ENCODE measurements at regions not wholly inside any gene's neighbourhood (a gene's known extent, or its start where the extent isn't known, plus 50 kb on each side); places are given as distances from the start of the nearest gene placed in this dataset.
"Not testable (repeated sequence)": the region's sequence is repeated elsewhere in the genome, so short reads cannot be mapped to it uniquely, and the experiment has no call there.

DNA sequence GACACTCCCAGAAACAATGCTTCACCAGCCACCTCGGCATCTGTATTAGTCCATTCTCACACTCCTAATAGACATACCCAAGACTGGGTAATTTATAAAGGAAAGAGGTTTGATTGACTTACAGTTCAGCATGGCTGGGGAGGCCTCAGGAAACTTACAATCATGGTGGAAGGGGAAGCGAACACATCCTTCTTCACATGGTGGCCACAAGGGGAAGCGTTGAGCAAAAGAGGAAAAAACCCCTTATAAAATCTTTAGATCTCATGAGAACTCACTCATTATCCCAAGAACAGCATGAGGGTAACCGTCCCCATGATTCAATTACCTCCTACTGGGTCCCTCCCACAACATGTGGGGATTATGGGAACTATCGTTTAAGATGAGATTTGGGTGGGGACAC, 140.9 kb downstream of the LIG4 start:
- DNase-seq, result not testable (repeated sequence)

DNA sequence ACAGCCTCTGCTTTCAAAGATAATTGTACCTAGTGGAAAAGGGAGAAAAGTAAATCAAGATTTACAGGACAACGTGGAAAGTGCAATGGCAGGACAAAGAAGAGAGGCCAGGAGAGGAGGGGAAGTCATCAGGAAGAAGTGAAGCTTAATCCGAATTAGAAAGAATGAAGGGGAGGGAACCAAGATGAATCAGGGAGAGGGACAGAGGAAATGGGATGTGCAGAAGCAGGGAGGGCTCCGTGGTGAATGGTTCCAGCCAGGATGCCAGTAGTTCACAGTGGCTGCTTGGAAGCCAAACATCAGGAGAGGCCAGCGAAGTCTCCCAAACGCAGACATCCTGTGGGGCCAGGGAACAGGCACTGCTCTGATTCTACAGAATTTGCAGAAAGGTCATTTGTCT, 144.4 kb downstream of the LIG4 start:
- no peak for DNase-seq

DNA sequence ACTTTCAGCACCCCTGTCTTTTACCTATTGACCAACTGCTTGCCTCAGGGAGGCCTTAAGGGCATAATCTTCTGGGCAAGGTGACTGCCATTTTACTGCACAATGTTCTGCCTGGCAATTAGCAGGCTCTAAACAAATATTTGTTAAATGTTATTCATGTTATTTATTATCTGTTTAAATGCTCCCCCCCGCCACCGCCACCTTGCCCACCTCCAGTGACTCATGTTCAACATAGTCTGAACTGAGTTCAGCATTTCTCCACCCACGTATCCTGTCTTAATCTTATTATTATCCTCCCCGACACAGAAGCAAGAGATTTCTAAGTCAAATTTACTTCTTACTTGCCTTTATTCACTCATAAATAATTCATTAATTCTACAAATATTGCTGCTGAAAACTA, 144.8 kb downstream of the LIG4 start:
- DNase-seq, result no peak

DNA sequence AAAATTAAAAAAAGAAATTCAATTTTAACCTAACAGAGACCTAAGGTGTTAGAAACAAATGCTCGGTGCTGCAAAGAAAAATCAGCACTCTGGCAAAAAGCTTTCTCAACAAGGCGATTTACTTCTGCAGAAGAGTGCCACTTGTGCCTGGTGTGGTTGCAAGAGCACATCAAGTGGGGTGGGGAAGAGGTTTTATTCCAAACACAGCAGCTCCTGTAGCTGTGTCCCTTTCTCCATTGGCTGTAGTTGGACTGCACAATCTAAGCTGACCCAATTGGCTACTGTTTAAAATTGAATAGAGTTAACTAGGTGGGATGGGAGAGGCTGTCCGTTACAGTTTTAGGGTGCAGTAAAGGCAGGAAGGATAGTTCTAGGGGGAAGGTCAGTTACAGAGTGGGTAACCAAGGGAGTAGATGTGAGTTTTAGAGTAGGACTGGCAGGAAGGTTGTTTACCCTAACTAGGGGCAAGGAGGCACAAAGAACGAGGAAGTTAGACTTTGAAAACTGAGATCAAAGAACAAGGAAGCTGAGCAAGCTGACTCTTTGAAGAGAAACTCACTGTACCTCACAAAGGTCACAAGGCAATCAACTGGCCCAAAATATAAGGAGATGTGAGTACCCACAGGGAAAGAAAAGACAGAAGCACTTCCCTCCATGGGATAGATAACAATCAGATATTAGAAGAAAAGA, 145.7 kb downstream of the LIG4 start:
- no peak for DNase-seq

DNA sequence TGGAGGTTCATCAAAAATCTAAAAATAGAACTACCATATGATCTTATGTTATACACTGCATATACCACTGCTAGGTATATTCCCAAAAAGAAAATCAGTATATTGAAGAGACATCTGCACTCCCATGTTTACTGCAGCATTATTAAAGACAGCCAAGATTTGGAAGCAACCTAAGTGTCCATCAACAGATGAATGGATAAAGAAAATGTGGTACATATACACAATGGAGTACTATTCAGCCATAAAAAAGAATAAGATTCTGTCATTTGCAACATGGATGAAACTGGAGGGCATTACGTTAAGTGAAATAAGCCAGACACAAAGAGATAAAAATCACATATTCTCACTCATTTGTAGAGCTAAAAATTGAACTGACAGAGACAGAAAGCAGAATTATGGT, 151.0 kb downstream of the LIG4 start:
- not testable (repeated sequence) for DNase-seq

DNA sequence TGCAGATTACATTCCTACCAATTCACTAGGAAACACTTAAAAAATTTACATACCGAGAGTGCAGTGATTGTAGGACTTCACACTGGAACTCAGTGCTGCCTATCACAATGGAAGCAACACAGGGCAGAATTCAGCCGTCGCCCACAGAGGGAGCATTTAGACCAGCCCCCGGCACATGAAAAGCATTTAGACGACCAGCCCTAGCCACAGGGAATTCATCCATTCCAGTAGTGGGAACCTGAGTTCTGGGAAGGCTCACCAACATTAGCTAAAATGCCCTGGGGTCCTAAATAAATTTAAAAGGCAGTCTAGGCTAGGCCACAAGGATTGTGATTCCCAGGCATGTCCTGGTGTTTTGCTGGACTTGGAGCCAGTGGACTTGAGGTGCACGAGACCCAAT, 155.2 kb downstream of the LIG4 start:
- DNase-seq, result no peak

DNA sequence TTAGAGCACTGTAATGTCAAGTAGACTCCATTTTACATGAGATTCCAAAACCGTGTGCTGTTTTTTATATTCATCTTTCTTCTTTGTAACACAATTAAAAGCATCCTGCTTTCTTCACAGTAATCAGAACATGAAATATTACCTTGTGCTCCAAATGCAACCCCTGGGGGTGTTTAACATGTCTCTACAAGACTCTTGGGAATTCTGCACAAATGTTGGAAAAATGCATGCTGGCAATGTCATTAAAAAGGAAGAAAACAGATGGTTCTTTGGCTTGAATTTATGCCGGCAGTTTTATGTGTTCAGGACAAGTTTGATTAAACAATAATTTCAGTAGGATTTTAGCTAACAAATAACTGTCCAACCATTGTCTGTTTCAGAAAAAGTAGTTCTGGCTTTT, 159.1 kb downstream of the LIG4 start:
- DNase-seq, result no peak

DNA sequence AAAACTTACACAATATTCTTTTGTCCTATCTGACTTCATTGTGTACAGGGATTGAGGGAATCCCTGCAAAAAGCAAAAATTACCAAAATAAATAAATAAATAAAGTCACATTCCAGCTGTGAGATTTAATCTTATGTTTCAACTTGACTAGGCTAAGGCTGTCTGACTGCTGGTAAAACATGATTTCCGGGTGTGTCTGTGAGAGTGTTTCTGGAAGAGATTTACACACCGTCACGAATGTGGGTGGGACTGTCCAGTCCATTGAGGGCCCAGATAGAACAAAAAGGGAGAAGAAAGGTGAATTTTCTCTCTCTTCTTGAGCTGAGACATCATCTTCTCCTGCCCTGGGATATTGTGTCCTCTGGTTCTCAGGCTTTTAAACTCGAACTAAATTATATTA, 166.1 kb downstream of the LIG4 start:
- DNase-seq, result no peak

DNA sequence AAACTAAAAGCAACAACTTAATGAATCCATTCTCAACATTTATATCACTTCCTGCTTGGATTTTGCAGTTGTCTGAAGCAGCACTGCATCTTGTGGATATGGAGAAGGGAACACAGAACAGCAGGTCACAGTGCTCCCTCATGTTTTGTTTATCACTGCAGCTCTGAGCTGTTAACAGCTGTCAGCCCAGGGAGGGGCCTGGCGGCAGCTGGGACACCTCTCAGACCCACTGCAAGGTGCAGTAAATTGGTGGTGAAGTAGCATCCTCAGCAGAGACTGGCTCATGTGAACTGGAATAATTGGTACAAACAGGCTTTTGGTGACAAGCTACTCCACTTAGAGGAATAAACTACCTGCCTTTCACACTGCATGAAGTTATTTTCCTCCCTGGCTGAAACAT, 170.4 kb downstream of the LIG4 start:
- DNase-seq, result peak; percentile 28

DNA sequence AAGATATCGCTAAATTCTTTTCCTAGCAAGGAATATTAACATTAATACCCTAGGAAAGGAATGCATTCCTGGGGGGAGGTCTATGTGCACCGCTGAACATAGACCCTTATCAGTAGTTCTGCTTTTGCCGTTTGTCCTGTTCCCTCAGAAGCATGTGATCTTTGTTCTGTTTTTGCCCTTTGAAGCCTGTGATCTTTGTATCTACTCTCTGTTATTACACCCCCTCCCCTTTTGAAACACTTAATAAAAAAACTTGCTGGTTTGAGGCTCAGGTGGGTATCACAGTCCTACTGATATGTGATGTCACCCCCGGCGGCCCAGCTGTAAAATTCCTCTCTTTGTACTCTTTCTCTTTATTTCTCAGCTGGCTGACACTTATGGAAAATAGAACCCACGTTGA, 172.5 kb downstream of the LIG4 start:
- DNase-seq, result not testable (repeated sequence)

DNA sequence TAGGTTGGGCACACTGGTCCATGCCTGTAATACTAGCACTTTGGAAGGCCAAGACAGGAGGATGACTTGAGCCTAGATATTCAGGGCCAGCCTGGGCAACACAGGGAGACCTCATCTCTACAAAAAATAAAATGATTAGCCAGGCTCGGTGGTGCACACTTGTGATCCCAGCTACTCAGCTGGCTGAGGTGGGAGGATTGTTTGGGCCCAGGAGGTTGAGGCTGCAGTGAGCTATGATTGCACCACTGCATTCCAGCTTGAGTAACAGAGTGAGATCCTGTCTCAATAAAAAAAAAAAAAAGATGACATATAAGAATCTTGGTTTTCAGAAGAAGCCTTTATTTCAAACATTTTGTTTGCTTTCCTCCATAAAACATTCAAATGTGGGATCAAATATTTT, 178.0 kb downstream of the LIG4 start:
- DNase-seq, result no peak

DNA sequence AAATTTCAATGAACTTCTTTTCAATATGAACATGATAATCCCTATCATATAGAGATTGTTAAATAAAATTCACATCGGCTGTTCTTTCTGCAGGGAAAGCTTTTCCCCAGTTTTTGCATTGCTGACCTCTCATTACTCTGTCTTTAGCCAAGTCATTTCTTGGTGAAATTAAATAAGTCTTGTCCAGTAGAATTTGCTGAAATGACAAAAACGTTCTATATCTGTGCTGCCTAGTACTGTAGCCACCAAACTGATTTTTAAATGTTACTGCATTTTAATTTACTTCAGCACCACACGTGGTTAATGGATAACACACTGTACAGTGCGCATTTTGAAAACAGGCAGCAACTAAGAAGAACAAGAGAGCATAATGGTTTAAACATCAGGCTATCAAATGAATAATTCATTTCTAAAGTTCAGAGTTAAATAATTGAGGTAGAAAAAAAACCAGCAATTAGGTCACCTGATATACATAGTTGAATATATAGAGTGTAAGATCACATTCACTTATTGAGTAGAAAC, 178.9 kb downstream of the LIG4 start:
- DNase-seq, result no peak

DNA sequence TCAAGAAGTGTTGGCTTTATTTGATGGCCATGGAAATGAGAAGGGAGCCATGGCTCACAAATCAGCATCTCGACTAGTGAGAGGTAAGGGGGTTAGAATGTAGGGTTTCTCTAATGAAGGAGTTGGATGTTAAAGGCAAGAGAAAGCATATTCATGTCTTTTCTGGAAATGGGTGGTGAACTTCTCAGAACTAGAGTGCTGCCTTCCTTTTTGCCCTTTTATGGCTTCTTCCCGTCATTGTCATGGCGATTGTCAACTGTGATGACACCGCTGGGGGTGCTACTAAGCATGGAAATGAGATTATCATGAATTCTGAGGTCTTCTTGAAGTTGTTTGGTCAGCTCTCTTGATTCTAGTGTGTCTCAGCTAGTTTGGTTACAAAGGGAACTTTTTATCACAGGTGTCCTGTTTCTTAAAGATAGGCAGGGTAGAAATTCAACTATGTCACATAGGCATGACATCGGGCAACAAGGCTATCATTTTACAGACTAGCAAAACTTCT, 180.4 kb downstream of the LIG4 start:
- no peak for DNase-seq

DNA sequence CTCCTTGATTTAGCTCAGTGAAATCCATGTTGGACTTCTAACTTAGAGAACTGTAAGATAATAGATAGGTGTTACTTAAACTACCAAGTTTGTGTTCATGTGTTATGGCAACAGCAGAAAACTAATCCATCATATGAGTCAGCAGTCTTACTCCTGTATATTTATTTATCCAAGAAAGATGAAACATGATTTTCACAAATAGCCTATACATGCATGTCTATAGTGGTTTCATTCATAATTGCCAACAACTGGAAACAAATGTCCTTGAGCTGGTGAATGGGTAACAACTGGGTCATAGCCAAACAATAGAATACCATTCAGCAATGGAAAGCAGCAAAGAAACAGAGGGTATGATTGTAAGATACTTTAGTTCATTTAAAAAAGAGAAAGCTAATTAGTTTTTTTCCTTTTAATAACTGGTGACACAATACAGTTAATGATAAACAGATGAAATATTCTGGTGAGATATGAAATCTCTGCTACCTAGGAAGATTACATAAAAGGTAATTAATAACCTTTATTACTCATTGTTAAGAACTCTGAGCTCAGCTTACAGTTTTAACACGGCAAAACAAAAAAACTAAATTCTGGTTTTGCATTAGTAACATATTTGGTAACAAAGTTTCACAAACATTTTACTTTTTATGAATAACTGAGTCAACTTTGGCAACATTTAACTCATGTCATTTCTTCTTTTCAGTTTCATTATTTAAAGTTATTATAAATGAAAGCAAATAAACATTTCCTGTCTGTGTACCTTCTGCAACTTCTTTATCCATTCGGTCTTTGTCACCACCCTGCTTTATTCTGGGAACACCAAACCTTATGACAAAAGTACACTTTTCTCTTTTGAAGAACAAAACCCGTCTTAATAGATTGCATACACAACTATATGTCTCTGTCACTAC, 181.3 kb downstream of the LIG4 start:
- no peak for DNase-seq

DNA sequence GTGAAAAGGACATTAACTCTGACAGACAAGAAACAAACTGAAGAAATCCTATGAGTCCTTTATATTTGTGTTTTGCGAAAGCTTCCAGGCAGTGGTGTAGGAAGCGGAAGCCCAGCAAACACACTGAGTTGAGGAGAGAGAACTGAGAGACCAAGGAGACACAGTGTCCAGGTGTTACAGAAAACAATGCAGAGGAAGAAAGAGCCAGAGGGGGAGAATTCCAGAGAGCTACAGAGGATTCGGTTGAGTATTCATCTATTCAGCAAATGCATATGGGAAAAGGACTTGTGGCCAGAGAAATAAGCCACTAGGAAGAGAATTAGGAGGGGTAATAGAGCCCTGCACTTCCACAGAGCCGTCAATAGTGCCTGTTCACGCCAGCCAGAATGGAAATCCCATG, 183.5 kb downstream of the LIG4 start:
- DNase-seq, result no peak

DNA sequence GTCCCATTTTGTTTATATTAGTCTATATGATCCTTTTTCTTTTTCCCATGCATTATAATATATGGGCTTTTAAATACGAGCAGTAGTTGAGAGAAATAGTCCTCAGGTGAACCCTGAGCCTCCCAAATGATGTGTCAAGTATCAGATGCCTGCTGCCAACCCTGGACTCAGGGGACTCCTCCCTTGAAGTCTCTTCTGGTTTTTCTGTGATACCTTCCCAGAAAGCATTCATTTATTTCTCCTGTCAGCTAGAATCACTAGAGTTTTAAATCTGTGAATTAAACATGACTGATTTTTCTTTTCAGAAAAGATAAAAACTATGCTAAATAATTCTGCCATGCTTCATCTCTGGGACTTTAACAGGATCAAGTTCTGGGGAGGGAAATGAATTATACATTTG, 184.6 kb downstream of the LIG4 start:
- no peak for DNase-seq

DNA sequence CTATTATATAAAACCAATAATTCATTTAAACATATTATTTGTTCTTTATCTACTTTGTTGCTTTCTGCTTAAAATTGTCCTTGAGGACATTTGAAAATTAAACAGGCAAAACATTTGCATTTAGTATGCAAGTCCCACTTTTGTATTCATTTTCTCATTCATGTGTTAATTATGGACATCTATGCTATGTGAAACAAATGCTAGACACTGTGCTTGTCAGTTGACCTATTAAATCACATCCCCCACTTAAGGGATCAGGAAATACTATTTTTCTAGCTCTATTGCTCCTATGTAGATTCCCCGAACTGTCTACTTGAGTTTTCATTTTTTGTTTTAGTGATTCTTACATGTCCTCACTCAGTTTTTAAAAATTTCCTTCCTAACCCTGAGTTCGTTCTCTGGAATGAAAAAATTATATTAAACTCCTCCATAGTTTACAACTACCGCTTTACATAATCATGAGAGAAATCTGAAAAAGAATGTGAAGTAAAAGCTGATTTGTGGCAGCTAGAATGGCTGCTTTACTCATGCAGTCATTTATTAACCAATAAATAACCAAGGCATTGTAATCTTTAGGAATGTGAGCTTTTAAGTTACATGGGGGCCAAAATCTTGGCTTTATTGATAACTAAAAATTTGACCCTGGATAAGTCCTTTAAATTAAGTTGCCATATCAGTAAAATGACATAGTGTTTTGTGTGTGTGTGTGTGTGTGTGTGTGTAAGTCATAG, 188.5 kb downstream of the LIG4 start:
- no peak for DNase-seq

DNA sequence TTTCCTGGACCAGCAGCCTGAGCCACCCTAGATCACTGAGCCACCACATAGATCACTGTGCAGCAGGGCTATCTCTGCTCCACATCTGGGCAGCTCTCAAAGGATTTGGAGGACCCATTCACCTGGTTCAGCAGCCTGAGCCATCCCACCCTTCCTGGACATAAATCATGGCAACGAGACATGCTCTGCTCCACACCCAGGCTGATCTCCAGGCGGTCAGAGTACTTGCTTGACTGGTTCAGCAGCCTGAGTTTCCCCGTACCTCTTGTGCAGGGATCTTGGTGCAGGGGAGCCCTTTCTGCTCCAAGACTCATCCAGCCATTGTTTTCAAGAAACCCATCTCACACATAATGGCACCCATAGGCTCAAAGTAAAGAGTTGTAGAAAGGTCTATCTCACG, 195.3 kb downstream of the LIG4 start:
- DNase-seq, result no peak

DNA sequence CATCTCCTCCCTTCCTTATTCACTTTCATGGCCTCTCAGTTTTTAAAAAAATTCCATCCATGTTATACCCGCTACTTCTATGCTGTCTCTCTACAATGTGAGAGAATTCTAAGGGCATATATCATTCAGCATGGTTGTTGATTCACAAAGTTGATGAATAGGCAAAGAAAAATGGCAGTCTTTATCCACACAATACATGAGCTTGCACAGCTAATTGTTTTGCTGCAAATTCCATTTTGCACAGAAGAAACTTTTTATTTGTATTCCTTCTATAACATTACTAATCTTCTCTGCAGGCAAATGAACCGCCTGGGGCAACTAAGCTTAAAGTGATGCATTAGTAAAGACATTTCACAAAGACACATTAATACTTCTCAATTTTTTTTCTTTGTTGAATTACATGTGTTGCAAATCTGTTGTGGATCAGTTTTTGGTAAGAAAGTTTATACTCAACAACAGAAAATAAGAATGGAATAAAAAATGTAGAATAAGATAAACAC, 196.9 kb downstream of the LIG4 start:
- DNase-seq, result no peak

DNA sequence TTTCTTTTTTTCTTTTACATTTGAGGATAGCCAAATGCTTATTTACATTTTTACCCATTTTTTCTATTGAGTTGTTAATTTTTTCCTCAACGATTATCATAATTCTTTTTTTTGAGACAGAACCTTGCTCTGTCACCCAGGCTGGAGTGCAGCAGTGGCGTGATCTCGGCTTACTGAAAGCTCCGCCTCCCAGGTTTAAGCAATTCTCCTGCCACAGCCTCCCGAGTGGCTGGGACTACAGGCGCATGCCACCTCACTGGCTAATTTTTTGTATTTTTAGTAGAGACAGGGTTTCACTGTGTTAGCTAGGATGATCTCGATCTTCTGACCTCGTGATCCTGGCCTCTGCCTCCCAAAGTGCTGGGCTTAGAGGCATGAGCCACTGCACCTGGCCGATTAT, 208.7 kb downstream of the LIG4 start:
- no peak for DNase-seq

DNA sequence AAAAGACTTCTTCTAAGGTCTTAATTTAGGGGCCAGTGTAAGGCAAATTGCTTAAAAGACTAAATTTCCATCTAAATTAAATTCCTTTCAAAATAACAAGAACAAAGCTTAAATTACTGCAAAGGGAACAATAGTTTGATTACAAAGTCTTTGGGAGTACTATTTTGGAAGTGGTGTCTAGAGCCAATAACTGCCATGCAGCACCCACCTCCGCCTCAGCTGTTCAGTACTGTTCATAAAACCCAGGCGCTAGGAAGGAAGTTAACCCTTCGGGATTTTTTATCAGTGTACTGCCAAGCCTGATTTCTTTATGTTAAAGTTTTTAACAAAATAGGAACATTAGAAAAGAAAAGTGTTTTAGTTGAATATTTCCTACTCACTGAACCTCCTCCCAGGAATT, 210.1 kb downstream of the LIG4 start:
- DNase-seq, result peak; percentile 53

DNA sequence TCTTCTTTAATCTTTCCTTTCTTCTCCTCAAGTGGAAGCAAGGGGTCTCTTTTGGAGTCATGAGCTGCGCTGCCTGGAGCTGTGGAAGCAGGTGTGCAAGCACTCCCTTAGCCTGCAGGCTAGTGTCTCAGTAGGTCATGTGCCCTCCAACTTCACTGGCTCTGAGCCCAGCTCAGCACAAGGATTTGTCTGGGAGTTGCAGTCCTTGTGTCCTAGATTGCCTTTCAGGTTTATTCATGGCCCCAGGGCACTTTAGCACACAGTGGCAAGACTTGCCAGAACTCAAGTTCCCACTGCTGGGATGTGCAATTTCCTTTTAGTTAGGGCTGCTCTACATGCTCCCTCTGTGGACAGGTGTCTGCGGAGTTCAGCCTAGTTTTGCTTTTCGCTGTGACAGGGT, 211.7 kb downstream of the LIG4 start:
- peak; percentile 61 for DNase-seq

DNA sequence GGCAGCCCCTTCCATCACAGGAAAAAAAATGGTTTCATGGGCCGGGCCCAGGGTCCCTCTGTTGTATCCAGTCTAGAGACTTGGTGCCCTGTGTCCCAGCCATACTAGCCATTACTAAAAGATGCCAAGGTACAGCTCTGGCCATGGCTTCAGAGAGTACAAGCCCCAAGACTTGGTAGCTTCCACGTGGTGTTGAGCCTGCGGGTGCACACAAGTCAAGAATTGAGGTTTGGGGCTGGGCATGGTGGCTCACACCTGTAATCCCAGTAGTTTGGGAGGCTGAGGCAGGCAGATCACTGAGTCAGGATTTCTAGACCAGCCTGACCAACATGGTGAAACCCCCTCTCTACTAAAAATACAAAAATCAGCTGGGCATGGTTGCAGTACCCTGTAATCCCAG, 214.3 kb downstream of the LIG4 start:
- no peak for DNase-seq

Data from NCI-H774 (cell line).